Neuronal stem cell (in vitro differentiated cells): ENCODE measurements at regions not wholly inside any gene's neighbourhood (a gene's known extent, or its start where the extent isn't known, plus 50 kb on each side); places are given as distances from the start of the nearest gene placed in this dataset.

Experiments used
- DNase-seq: peaks from one replicate; pipeline ENCODE4 v3.0.0-alpha.2; 2013; ENCODE audit warnings: low spot score
- H2AFZ ChIP-seq: one replicate; pipeline ENCODE4 v1.6.1; 2013; ENCODE audit warnings: mild to moderate bottlenecking, low read length, inconsistent platforms
- H2AK5ac ChIP-seq: 2 replicates; pipeline ENCODE4 v1.6.1; 2013; ENCODE audit warnings: low read depth, mild to moderate bottlenecking, inconsistent platforms, low read length, moderate library complexity, mixed read lengths
- H2BK120ac ChIP-seq: 2 replicates; pipeline ENCODE4 v1.6.1; 2013; ENCODE audit warnings: low read depth, mild to moderate bottlenecking, inconsistent platforms, low read length, moderate library complexity, mixed read lengths
- H2BK12ac ChIP-seq: one replicate; pipeline ENCODE4 v1.6.1; 2013; ENCODE audit warnings: low read length, inconsistent platforms
- H2BK15ac ChIP-seq: 2 replicates; pipeline ENCODE4 v1.6.1; 2013; ENCODE audit warnings: mild to moderate bottlenecking, low read length, inconsistent platforms, mixed read lengths
- H2BK5ac ChIP-seq: one replicate; pipeline ENCODE4 v1.6.1; 2013; ENCODE audit warnings: inconsistent platforms, mild to moderate bottlenecking, low read length, moderate library complexity
- H3K14ac ChIP-seq: one replicate; pipeline ENCODE4 v1.6.1; 2013; ENCODE audit warnings: low read length, inconsistent platforms
- H3K18ac ChIP-seq: 2 replicates; pipeline ENCODE4 v1.6.1; 2013; ENCODE audit warnings: low read length, inconsistent platforms
- H3K23ac ChIP-seq: 2 replicates; pipeline ENCODE4 v1.6.1; 2013; ENCODE audit warnings: low read depth, mild to moderate bottlenecking, mixed read lengths, low read length, inconsistent platforms; ENCODE audit not compliant: poor library complexity
- H3K27ac ChIP-seq: replicated peaks from 3 replicates; pipeline ENCODE4 v1.5.1; 2013; ENCODE audit warnings: low read length, inconsistent platforms
- H3K27me3 ChIP-seq, 3 experiments: 2 replicates each; pipeline ENCODE4 v1.6.1; 2013; ENCODE audit warnings: low read length in 3 of 3, mild to moderate bottlenecking in 2 of 3, inconsistent platforms in 1 of 3, low read depth in 1 of 3, mixed read lengths in 1 of 3, moderate library complexity in 1 of 3; ENCODE audit not compliant: control insufficient read depth in 3 of 3, insufficient read depth in 3 of 3
- H3K36me3 ChIP-seq, 2 donors: replicated peaks in 1 of 2; 2 replicates each; pipeline ENCODE4 v1.6.1; 2013; ENCODE audit warnings: low read length in 2 of 2; ENCODE audit not compliant: control insufficient read depth in 2 of 2, insufficient read depth in 2 of 2
- H3K4ac ChIP-seq: 2 replicates; pipeline ENCODE4 v1.6.1; 2013; ENCODE audit warnings: inconsistent platforms, mild to moderate bottlenecking, low read length, moderate library complexity
- H3K4me1 ChIP-seq, 2 donors: 1 replicate in 1 of 2; 2 replicates in 1 of 2; pipeline ENCODE4 v1.6.1; 2013; ENCODE audit warnings: low read length in 2 of 2, low read depth in 1 of 2; ENCODE audit not compliant: control insufficient read depth in 2 of 2, insufficient read depth in 1 of 2
- H3K4me2 ChIP-seq: one replicate; pipeline ENCODE4 v1.6.1; 2013; ENCODE audit warnings: mild to moderate bottlenecking, low read length, inconsistent platforms; ENCODE audit not compliant: insufficient read depth, poor library complexity, severe bottlenecking
- H3K4me3 ChIP-seq, 2 donors: 2 replicates each; pipeline ENCODE4 v1.5.1; 2013; ENCODE audit warnings: low read length in 2 of 2, mild to moderate bottlenecking in 2 of 2, inconsistent platforms in 1 of 2, moderate library complexity in 1 of 2
- H3K79me1 ChIP-seq: one replicate; pipeline ENCODE4 v1.6.1; 2013; ENCODE audit warnings: low read depth, mild to moderate bottlenecking, inconsistent platforms, low read length, moderate library complexity
- H3K9ac ChIP-seq: one replicate; pipeline ENCODE4 v1.6.1; 2013; ENCODE audit warnings: mild to moderate bottlenecking, low read depth, low read length, inconsistent platforms; ENCODE audit not compliant: poor library complexity
- H3K9me3 ChIP-seq, 2 donors: replicated peaks in 1 of 2; 2 replicates each; pipeline versions ENCODE3 to v1.6.1; 2013; ENCODE audit warnings: low read length in 2 of 2, mild to moderate bottlenecking in 2 of 2, inconsistent platforms in 1 of 2, low read depth in 1 of 2, mixed read lengths in 1 of 2, moderate library complexity in 1 of 2; ENCODE audit not compliant: control insufficient read depth in 2 of 2, insufficient read depth in 1 of 2
- H4K8ac ChIP-seq: one replicate; pipeline ENCODE4 v1.6.1; 2013; ENCODE audit warnings: low read depth, mild to moderate bottlenecking, inconsistent platforms, low read length, moderate library complexity
- H4K91ac ChIP-seq: one replicate; pipeline ENCODE4 v1.6.1; 2013; ENCODE audit warnings: low read length, low read depth, mild to moderate bottlenecking, inconsistent platforms; ENCODE audit not compliant: poor library complexity
- WGBS, 2 donors: extraction: QIAGEN DNeasy Blood & Tissue Kit; methylation state at CpG; one replicate each; pipeline ENCODE4 v1.1.7; 2013; ENCODE audit warnings: missing lambda C conversion rate in 2 of 2, mixed read lengths in 1 of 2; ENCODE audit not compliant: insufficient read length in 2 of 2, insufficient replicate concordance in 1 of 2; ENCODE audit errors: extremely low coverage in 2 of 2; 5-methylcytosine and 5-hydroxymethylcytosine counted together

GRCh38 chr13:97723655-97724054 lies 229.8 kb upstream of the IPO5 start:
- H2AK5ac ChIP-seq: no peak overlapping the region
- no peak overlapping the region for H3K4me3 ChIP-seq
- WGBS, 2 donors: no CpG with 5 or more reads among the region's 4 CpGs
- no peak overlapping the region for H2BK5ac ChIP-seq
- no peak overlapping the region for H3K4ac ChIP-seq
- H3K4me2 ChIP-seq: no peak overlapping the region
- H3K18ac ChIP-seq: no peak overlapping the region
- no peak overlapping the region for H3K23ac ChIP-seq
- H4K91ac ChIP-seq: no peak overlapping the region
- no peaks in the 10 kb centered on the region for H3K27me3 ChIP-seq
- H2BK120ac ChIP-seq: no peak overlapping the region
- H2BK12ac ChIP-seq: no peak overlapping the region
- no peak overlapping the region for H3K9ac ChIP-seq
- H3K27ac ChIP-seq: no peak overlapping the region
- no peak overlapping the region for H3K14ac ChIP-seq
- H2BK15ac ChIP-seq: no peak overlapping the region
- H3K9me3 ChIP-seq: peaks cover 0 to 1% of the 10 kb centered on the region in 2 donors
- no peaks in the 10 kb centered on the region for H3K36me3 ChIP-seq
- H2AFZ ChIP-seq: no peak overlapping the region
- H4K8ac ChIP-seq: no peak overlapping the region
- H3K4me1 ChIP-seq: no peaks in the 10 kb centered on the region
- H3K79me1 ChIP-seq: no peaks in the 10 kb centered on the region
- DNase-seq: no peak

GRCh38 chr13:97724450-97724849 lies 229.0 kb upstream of the IPO5 start:
- Histone ChIP-seq H3K9ac (no peak overlapping the region), H2BK15ac (no peak overlapping the region), H3K27me3 (no peaks in the 10 kb centered on the region), H3K4me3 (no peak overlapping the region), H4K8ac (no peak overlapping the region), H2BK120ac (no peak overlapping the region), H3K27ac (no peak overlapping the region), H2AK5ac (no peak overlapping the region), H2AFZ (no peak overlapping the region), H2BK12ac (no peak overlapping the region), H3K36me3 (no peaks in the 10 kb centered on the region), H3K9me3 (peaks cover 0 to 1% of the 10 kb centered on the region in 2 donors), H3K79me1 (no peaks in the 10 kb centered on the region), H3K4me2 (no peak overlapping the region), H2BK5ac (no peak overlapping the region), H4K91ac (no peak overlapping the region), H3K23ac (no peak overlapping the region), H3K4me1 (no peaks in the 10 kb centered on the region), H3K18ac (no peak overlapping the region), H3K4ac (no peak overlapping the region), H3K14ac (no peak overlapping the region)
- no peak for DNase-seq
- no CpG with 5 or more reads among the region's 2 CpGs for WGBS, 2 donors

- DNase-seq: no peak
- H3K4me2 ChIP-seq: no peak overlapping the region
- H3K27me3 ChIP-seq: no peaks in the 10 kb centered on the region
- H3K4ac ChIP-seq: no peak overlapping the region
- WGBS, 2 donors: no CpG with 5 or more reads among the region's 4 CpGs
- no peak overlapping the region for H3K14ac ChIP-seq
- no peak overlapping the region for H2BK5ac ChIP-seq
- no peak overlapping the region for H2BK120ac ChIP-seq
- no peak overlapping the region for H4K8ac ChIP-seq
- H3K9ac ChIP-seq: no peak overlapping the region
- H2AFZ ChIP-seq: no peak overlapping the region
- H4K91ac ChIP-seq: no peak overlapping the region
- H3K9me3 ChIP-seq: peaks cover 0 to 1% of the 10 kb centered on the region in 2 donors
- no peak overlapping the region for H2BK12ac ChIP-seq
- no peaks in the 10 kb centered on the region for H3K4me1 ChIP-seq
- no peaks in the 10 kb centered on the region for H3K36me3 ChIP-seq
- no peak overlapping the region for H3K27ac ChIP-seq
- no peak overlapping the region for H3K18ac ChIP-seq
- H2AK5ac ChIP-seq: no peak overlapping the region
- no peak overlapping the region for H3K4me3 ChIP-seq
- H3K79me1 ChIP-seq: no peaks in the 10 kb centered on the region
- no peak overlapping the region for H2BK15ac ChIP-seq
- no peak overlapping the region for H3K23ac ChIP-seq
These were observed 226.7 kb upstream of the IPO5 start for GRCh38 chr13:97726664-97727280.

GRCh38 chr13:97727991-97728390 lies 225.5 kb upstream of the IPO5 start:
- Histone ChIP-seq H3K9ac (no peak overlapping the region), H2AFZ (no peak overlapping the region), H3K79me1 (no peaks in the 10 kb centered on the region), H3K4ac (no peak overlapping the region), H2AK5ac (no peak overlapping the region), H4K91ac (no peak overlapping the region), H3K4me3 (no peak overlapping the region), H3K4me1 (no peaks in the 10 kb centered on the region), H3K18ac (no peak overlapping the region), H2BK15ac (no peak overlapping the region), H2BK5ac (no peak overlapping the region), H3K27ac (no peak overlapping the region), H3K27me3 (no peaks in the 10 kb centered on the region), H3K23ac (no peak overlapping the region), H4K8ac (no peak overlapping the region), H3K9me3 (peaks cover 0 to 1% of the 10 kb centered on the region in 2 donors), H2BK120ac (no peak overlapping the region), H2BK12ac (no peak overlapping the region), H3K14ac (no peak overlapping the region), H3K36me3 (no peaks in the 10 kb centered on the region), H3K4me2 (no peak overlapping the region)
- DNase-seq: no peak
- WGBS, 2 donors: no CpG with 5 or more reads among the region's 4 CpGs
